C1 segment of cervical spinal cord (tissue), 14 donors: ENCODE measurements at regions not wholly inside any gene's neighbourhood (a gene's known extent, or its start where the extent isn't known, plus 50 kb on each side); places are given as distances from the start of the nearest gene placed in this dataset.

Experiments
- DNase-seq, 14 donors: peaks; one replicate each; lab custom pipeline; 2025; lab: John Stamatoyannopoulos, UW

- no peak for DNase-seq
Observed at GRCh38 chr12:59839514-59839913, 243.7 kb downstream of the SLC16A7 start.

DNA sequence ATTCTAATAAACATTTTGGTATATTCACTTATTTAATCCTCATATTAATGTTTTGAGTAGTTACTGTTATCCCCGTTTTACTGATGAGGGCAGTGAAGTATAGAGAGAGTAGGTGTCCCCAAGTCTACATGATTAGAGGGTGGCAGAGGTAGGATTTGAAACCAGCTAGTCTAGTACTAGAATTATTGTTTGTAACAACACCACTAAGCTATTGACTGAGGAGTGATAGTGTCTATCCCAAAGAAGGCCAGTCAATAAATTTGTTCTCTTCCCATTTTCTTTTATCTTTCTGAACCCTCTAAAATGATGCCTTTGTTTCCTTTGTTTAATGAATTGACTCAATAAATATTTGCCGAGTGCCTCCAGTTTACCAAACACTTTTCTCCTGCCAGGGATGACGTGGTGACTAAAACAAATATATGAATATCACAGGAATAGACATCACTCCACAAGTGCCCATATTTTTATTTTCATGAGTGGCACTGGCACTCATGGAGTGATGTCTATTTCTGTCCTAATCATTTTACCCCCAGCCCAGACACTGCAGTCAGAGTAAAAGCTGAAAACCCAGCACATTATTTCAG, 247.5 kb downstream of the SLC16A7 start:
- no peak for DNase-seq

GRCh38 chr12:59844750-59845149, 248.9 kb downstream of the SLC16A7 start:
- no peak for DNase-seq

GRCh38 chr12:59845293-59845692, 249.5 kb downstream of the SLC16A7 start:
- DNase-seq, result no peak

- DNase-seq, result no peak
Observed at GRCh38 chr12:59847127-59847526, 251.3 kb downstream of the SLC16A7 start.

GRCh38 chr12:59850268-59850667, 254.4 kb downstream of the SLC16A7 start:
- DNase-seq, result no peak

DNA sequence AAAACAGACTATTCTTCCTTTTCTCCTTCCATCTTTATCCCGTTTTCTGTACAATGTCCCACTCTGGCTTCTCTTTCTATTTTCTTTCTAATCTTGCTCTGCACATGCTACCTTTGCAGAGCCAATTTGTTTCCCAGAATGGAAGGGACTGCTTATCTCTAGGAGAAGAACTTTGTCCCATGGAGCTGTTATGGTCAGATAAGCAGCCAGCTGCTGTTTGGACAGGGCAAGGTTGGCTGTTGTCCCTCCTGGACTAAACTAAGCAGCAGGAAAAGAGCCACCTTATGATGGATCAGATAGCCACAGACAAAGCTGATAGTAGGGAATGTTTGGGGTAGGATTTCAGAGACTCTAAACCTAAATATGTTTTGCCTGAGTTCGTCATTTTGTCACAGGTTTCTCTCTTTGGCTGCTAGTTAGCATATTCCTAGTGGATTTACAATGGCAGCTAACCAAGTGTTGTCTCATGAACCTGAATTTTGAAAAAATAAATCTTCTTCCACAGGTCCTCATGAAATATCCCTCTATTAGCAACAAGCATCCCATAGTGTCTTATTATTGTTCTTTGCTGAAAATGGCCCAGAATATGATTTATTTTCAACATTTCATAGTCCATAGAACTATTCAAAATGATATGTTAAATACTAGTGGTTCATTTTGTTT, 262.8 kb downstream of the SLC16A7 start:
- no peak for DNase-seq

DNA sequence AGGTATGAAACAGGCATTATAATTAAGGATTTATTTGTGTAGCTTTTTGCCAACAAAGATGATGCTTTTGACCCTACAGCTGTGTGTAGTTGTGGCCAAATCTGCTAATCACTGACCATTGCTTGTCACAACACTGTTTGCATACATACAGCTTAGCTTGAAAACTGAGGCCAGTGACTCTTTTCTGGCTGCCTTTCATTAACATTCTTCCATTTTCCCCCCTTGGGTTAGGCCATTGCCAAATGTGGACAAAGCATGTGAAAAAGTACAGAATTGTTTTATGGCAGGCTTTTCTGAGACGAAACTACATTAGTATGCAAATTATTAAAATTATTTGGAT, 263.3 kb downstream of the SLC16A7 start:
- no peak for DNase-seq

DNA sequence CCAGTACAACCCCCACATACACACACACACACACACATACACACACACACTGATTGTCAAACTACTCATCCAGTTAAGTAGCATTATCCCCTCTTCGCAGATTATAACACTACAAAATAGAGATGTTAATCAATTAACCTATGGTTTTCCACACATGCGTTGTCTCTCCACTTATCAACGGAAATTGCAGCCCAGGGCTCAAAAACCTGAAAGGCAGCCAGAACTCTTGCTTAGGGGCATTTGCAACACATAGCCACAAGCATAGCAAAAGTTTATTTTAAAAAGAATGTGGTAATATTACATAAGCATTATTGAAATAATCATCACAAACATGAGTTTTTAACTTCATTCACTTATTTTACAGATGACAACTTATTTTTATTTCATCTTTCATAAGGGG, 265.8 kb downstream of the SLC16A7 start:
- DNase-seq, result no peak

- no peak for DNase-seq
Observed at GRCh38 chr12:59867055-59867454, 271.2 kb downstream of the SLC16A7 start.

DNA sequence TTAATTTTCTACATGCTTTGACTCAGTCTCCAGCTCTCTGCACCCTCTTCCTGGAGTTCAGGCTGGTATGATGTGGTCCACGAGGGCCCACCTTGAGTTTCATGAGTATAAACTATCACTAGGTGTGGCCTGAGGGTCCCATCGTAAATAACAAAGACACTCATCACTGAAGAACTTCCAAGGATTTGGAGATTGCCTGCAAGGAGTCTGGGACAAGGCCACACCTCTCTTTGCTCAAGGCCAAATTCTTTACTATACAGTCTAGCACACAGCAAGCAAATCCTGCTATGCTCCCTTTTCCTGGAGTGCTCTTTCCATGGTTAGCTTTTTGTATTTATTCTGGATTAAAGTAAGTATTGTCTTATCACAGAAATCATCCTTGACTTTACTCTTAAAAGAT, 271.9 kb downstream of the SLC16A7 start:
- no peak for DNase-seq

GRCh38 chr12:59871779-59872178, 275.9 kb downstream of the SLC16A7 start:
- DNase-seq, result no peak

- no peak for DNase-seq
Observed at GRCh38 chr12:59873136-59873535, 277.3 kb downstream of the SLC16A7 start.

DNA sequence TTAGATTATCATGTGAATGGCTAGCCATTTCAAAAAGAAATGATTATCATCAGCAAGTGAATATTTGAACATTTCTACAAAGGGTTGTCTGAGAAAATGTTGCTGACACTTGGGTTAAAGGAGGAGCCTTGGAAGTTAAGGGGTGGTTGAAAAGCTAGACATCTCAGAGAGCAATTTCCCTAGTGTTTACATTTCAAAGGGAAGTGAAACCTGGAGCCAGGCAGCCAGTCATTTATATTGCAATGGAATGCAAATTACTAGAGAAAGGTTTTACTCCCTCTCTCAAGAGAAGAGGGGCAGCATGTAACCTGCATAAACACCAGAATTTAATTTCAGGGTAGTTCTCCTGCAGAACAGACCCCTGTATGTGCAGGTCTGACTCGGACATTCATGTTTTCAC, 279.0 kb downstream of the SLC16A7 start:
- DNase-seq, result no peak

DNA sequence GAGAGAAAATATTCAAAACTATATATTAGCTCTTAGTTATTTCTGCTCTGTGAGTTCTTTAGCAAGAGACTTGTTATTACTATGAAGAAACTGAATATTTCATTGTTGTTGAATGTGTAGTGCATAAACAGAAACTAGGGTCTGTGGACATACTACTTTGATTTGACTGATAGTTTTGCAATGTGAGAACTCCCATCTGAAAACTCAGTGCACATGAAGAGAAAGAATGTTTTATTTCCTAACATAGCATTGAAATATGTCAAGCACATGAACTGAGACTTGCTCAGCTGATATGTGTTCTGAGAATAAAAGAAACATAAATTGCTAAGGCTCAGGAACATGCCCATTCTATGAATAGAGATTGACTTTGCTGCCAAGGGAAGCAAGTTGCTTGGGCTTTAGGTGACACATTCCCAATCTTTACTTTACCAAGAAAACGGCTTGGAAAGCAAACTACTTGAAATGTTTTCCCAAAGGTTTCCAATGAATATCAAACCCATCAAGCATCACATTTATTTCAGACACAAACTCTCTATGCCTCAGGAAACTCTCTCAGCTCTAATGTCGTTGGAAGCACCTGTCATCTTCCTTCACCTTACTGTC, 290.4 kb downstream of the SLC16A7 start:
- no peak for DNase-seq

DNA sequence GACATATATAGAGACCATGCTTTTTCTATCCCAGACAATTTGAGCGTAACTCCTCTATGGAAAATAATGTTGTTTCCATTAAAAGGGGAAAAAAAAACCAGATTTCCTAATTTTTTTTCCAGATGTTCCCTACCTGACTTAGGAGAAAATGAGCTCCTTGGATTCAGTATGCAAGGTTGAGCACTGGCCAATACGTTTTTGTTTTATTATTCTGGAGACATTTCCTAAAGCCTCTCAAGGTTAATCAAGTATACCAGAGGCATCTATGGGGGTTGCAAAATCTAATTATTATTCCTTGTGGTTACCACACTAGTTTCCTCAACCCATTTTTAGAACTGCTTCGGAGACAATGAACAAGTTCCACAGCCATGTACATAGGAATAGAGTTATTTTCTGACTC, 291.3 kb downstream of the SLC16A7 start:
- DNase-seq, result no peak

GRCh38 chr12:59890896-59891579, 295.2 kb downstream of the SLC16A7 start:
- DNase-seq, result no peak

GRCh38 chr12:59895166-59895775, 299.4 kb downstream of the SLC16A7 start:
- DNase-seq, result no peak

- DNase-seq, result no peak
Observed at GRCh38 chr12:59904874-59905521, 309.2 kb downstream of the SLC16A7 start.

GRCh38 chr12:59911516-59911915, 315.7 kb downstream of the SLC16A7 start:
- no peak for DNase-seq

- DNase-seq, result no peak
Observed at GRCh38 chr12:59916988-59917387, 321.2 kb downstream of the SLC16A7 start.

DNA sequence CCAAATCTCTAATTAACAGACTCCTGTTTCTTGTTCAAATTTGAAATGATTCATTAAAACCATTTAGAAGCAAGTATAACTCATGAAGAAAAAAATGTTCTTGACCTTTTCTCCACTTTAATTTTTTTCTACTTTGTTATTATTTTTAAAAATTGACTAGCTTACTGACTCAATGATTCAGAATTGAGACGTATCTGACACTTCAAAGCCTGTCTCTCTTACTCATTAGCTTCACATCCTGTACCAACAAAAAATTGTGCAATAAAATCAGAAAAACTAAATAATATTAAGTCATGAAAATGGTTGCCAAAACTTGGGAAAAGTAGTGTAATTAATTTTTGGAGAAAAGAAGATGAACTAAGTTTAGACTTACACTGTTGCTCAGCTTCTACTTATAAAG, 331.2 kb downstream of the SLC16A7 start:
- no peak for DNase-seq
